Esophagus muscularis mucosa (tissue), 4 donors: ENCODE measurements at regions not wholly inside any gene's neighbourhood (a gene's known extent, or its start where the extent isn't known, plus 50 kb on each side); places are given as distances from the start of the nearest gene placed in this dataset.
"Not testable (repeated sequence)": the region's sequence is repeated elsewhere in the genome, so short reads cannot be mapped to it uniquely, and the experiment has no call there.

Source experiments
- DNase-seq: peaks from one replicate; pipeline ENCODE4 v3.0.0-alpha.2; 2017; ENCODE audit errors: extremely low spot score
- H3K27ac ChIP-seq, 4 donors: fragments of 200-600 bp; sonication (generic); replicated peaks in 1 of 4; 1 replicate in 3 of 4; 2 replicates in 1 of 4; pipeline ENCODE4 v1.5.1; 2016 to 2019; ENCODE audit warnings: mild to moderate bottlenecking in 1 of 4
- H3K27me3 ChIP-seq, 4 donors: fragments of 200-600 bp; sonication (generic); one replicate each; pipeline versions ENCODE4 v1.5.1 to v1.6.0; 2016 to 2019
- H3K36me3 ChIP-seq, 4 donors: fragments of 200-600 bp; sonication (generic); one replicate each; pipeline ENCODE4 v1.5.1; 2016 to 2019
- H3K4me1 ChIP-seq, 4 donors: fragments of 200-600 bp; sonication (generic); one replicate each; pipeline ENCODE4 v1.5.1; 2016 to 2019
- H3K4me3 ChIP-seq, 4 donors: fragments of 200-600 bp; sonication (generic); 1 replicate in 2 of 4; 2 replicates in 2 of 4; pipeline ENCODE4 v1.5.1; 2016 to 2019; ENCODE audit warnings: mild to moderate bottlenecking in 4 of 4, moderate library complexity in 1 of 4
- H3K9me3 ChIP-seq, 4 donors: fragments of 200-600 bp; sonication (generic); 1 replicate in 3 of 4; 2 replicates in 1 of 4; pipeline ENCODE4 v1.5.1; 2016 to 2019
- CTCF ChIP-seq, 3 experiments: fragments of 200-600 bp in 2 of 3; fragments of 450-650 bp in 1 of 3; sonication (generic) in 2 of 3; IDR thresholded peaks; one replicate each; pipeline ENCODE4 v1.5.1; 2017 to 2019; ENCODE audit warnings: antibody characterized with exemption in 3 of 3, mild to moderate bottlenecking in 2 of 3, moderate library complexity in 1 of 3
- EP300 ChIP-seq: sonication (generic); formaldehyde crosslinking; IDR thresholded peaks from one replicate; pipeline ENCODE4 v1.6.1; 2017; ENCODE audit warnings: antibody characterized with exemption
- POLR2A ChIP-seq: fragments of 450-650 bp; IDR thresholded peaks from one replicate; pipeline ENCODE4 v1.6.1; 2017; ENCODE audit warnings: antibody characterized with exemption, moderate library complexity, mild to moderate bottlenecking, low read depth
- POLR2AphosphoS5 ChIP-seq, 2 donors: sonication (generic); formaldehyde crosslinking; IDR thresholded peaks; one replicate each; pipeline ENCODE4 v1.6.1; 2017; ENCODE audit warnings: antibody characterized with exemption in 2 of 2
- WGBS: methylation state at CpG from one replicate; pipeline ENCODE4 v1.1.5; 2018; 5-methylcytosine and 5-hydroxymethylcytosine counted together
- intact Hi-C: fragments of 100-400 bp; cut with DNase I; formaldehyde crosslinking; loops from one replicate; pipeline ENCODE4 v1.15.1; 2023

DNA sequence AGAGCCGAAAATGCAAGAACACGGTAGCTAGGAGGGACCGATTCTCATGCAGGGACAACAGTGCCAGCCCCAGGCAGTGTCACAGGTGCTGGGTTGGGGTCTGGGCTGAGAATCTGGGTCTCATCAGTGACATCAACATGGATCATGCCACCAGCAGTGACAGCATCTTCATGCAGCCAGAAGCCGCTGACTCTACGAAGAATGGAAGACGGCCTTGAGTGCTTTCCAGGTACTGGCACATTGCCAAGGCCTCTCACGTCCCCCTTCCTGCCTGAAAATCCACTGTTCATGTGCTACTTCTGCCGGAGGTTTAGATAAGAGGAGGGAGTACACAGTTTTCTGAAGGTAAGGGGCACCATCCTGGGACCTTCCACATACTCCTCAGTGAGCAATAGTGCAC lies 141.1 kb upstream of the FOXQ1 start:
- H3K36me3 ChIP-seq: no peaks in the 10 kb centered on the region
- TF ChIP-seq POLR2A (no peak), EP300 (no peak), POLR2AphosphoS5 (IDR thresholded peaks at IDR 0.05) (no peak), CTCF (IDR thresholded peaks at IDR 0.05) (no peak)
- no peaks in the 10 kb centered on the region for H3K27me3 ChIP-seq
- H3K27ac ChIP-seq: no peak overlapping the region
- no peak for DNase-seq
- no peaks in the 10 kb centered on the region for H3K4me1 ChIP-seq
- no peaks in the 10 kb centered on the region for H3K9me3 ChIP-seq
- WGBS: 73% methylated on average over 8 of the region's 8 CpGs
- intact Hi-C loops: no loop called here
- H3K4me3 ChIP-seq: no peak overlapping the region

DNA sequence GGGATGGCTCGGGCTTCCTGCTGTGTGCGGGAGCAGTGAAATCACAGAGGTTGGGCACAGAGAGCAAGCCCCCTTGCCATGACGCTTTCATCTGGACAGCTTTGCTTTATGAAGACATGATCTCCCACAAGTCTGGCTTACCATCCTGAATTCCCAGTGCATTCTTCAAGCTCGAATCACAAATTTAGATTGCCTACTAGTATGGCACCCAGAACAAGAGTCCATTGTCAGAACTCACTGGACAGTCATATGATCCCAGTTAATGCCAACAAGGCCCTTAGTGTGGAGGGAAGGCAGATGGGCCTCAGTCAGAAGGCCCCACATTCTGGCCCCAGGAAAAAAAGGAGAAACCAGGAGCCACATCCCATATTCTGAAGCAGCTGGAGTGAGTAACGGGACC lies 147.3 kb upstream of the FOXQ1 start:
- no peak for DNase-seq
- Histone ChIP-seq H3K4me3 (no peak overlapping the region), H3K27ac (no peak overlapping the region), H3K9me3 (no peaks in the 10 kb centered on the region), H3K27me3 (no peaks in the 10 kb centered on the region), H3K4me1 (no peaks in the 10 kb centered on the region), H3K36me3 (no peaks in the 10 kb centered on the region)
- 94% methylated on average over 5 of the region's 5 CpGs for WGBS
- no peak for TF ChIP-seq CTCF (IDR thresholded peaks at IDR 0.05)
- no peak for TF ChIP-seq POLR2A
- TF ChIP-seq EP300: no peak
- no peak for TF ChIP-seq POLR2AphosphoS5 (IDR thresholded peaks at IDR 0.05)
- intact Hi-C loops: no loop called here

DNA sequence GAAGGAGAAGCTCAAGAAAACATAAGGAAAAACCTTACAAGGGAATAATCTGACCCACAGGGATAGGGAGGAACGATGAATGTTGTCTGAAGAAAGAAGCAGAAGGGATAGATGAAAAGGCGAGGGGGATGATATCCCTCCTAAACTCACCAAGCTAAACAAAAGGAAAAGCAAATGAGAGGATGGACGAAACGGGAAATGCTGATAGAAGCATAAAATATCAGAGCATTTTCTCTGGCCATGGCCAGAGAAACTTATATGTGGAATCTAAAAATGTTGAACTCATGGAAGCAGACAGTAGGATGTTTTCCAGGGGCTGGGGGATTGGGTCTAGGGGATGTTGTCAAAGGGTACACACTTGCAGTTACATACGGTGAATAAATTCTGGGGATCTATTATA lies 148.4 kb upstream of the FOXQ1 start:
- H3K4me1 ChIP-seq: no peaks in the 10 kb centered on the region
- intact Hi-C loops: no loop called here
- no peak for DNase-seq
- no peaks in the 10 kb centered on the region for H3K27me3 ChIP-seq
- no peak overlapping the region for H3K4me3 ChIP-seq
- WGBS: 78% methylated on average over 5 of the region's 5 CpGs
- no peaks in the 10 kb centered on the region for H3K36me3 ChIP-seq
- no peak overlapping the region for H3K27ac ChIP-seq
- no peak for TF ChIP-seq CTCF (IDR thresholded peaks at IDR 0.05)
- no peak for TF ChIP-seq POLR2AphosphoS5 (IDR thresholded peaks at IDR 0.05)
- TF ChIP-seq POLR2A: no peak
- TF ChIP-seq EP300: no peak
- no peaks in the 10 kb centered on the region for H3K9me3 ChIP-seq

DNA sequence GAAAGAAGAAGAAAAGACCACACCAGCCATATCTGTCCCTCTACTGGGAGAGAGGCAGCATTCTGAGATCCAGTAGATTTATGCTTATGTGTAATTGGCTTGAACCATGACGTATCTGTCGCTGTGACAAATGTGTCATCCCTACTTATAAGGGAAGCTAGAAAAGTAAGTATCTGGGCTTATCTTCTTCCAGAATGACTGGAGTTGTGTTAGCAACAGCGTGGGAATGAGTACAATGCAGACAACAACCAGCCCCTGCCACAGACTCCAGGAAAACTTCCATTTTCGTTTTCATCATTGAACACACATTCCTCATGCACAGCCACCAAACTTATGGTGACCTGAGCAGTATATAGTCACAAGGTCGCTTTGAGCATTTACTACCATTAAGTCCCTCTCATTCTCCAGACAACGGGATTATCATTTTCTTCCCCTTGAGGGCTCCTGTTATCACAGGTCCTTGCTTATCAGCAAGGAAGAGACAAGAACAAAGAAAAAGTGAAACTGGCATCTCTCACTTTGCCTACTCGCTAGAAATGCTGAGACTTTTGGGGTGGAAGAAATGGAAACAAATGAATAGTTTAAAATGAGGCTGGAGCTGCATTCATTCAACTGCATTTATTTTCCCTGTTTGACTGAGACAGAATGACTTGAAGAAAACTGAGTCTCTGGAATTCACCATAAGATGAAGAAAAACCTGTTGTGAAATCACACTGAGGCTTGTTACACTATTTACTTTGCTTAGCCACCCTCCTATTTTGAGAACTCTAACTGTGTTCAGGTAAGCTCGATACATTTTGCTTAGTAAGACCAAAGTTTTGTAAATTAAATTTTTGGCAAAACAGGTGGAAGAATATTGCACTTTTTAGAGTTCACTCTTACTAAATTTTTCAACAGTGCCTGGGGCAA lies 149.3 kb upstream of the FOXQ1 start:
- Histone ChIP-seq H3K27ac (no peak overlapping the region), H3K27me3 (no peaks in the 10 kb centered on the region), H3K9me3 (no peaks in the 10 kb centered on the region), H3K4me1 (no peaks in the 10 kb centered on the region), H3K4me3 (no peak overlapping the region), H3K36me3 (no peaks in the 10 kb centered on the region)
- TF ChIP-seq CTCF (IDR thresholded peaks at IDR 0.05) (no peak), POLR2AphosphoS5 (IDR thresholded peaks at IDR 0.05) (no peak), EP300 (no peak), POLR2A (no peak)
- DNase-seq: no peak
- WGBS: 78% methylated on average over 8 of the region's 8 CpGs
- intact Hi-C loops: no loop called here

- H3K27ac ChIP-seq, H3K27me3 ChIP-seq, H3K4me3 ChIP-seq, H3K36me3 ChIP-seq, intact Hi-C loops, H3K9me3 ChIP-seq, DNase-seq, H3K4me1 ChIP-seq: not testable (repeated sequence)
- WGBS: 91% methylated on average over 3 of the region's 3 CpGs
Observed at GRCh38 chr6:1156411-1156810, 155.5 kb upstream of the FOXQ1 start.
